ENCODE measurements at regions not wholly inside any gene's neighbourhood (a gene's known extent, or its start where the extent isn't known, plus 50 kb on each side); places are given as distances from the start of the nearest gene placed in this dataset.
"Not testable (repeated sequence)": the region's sequence is repeated elsewhere in the genome, so short reads cannot be mapped to it uniquely, and the experiment has no call there.

DNA sequence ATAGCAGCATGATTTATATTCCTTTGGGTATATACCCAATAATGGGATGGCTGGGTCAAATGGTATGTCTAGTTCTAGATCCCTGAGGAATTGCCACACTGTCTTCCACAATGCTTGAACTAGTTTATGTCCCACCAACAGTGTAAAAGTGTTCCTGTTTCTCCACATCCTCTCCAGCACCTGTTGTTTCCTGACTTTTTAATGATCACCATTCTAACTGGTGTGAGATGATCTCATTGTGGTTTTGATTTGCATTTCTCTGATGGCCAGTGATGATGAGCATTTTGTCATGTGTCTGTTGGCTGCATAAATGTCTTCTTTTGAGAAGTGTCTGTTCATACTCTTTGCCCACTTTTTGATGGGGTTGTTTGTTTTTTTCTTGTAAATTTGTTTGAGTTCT, 54.0 kb upstream of the GPR89A start:
- DNase-seq (ENCODE audit: insufficient read length, low spot score); FAIRE-seq: not testable (repeated sequence)

GRCh38 chr1:145545055-145545454, 62.7 kb upstream of the GPR89A start:
- no peak for FAIRE-seq
- DNase-seq (ENCODE audit: insufficient read length, low spot score), result no peak

DNA sequence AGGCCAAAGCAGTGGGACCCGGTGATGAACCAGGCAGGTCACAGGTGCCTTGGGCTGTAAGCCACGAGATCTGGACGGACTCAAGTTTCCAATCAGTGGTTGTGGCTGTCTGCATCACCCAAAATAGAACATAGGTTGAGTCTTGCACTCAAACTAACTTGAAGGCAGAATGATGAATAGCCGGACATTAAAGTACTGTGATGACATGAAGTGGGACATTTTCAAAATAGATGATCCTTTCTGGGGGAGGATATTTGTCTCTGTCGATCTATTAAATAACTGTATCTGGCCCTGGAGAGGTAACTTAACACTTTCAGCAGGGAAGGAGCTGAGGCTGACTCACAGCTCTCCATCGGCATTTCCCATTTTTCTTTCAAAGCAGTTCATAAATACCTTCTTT, 66.1 kb upstream of the GPR89A start:
- not testable (repeated sequence) for FAIRE-seq
- DNase-seq (ENCODE audit: insufficient read length, low spot score), result peak; percentile 0

GRCh38 chr1:145541246-145541645, 66.5 kb upstream of the GPR89A start:
- not testable (repeated sequence) for FAIRE-seq; DNase-seq (ENCODE audit: insufficient read length, low spot score)

- FAIRE-seq; DNase-seq (ENCODE audit: insufficient read length, low spot score): not testable (repeated sequence)
These were observed 69.5 kb upstream of the GPR89A start for GRCh38 chr1:145538118-145538882.

DNA sequence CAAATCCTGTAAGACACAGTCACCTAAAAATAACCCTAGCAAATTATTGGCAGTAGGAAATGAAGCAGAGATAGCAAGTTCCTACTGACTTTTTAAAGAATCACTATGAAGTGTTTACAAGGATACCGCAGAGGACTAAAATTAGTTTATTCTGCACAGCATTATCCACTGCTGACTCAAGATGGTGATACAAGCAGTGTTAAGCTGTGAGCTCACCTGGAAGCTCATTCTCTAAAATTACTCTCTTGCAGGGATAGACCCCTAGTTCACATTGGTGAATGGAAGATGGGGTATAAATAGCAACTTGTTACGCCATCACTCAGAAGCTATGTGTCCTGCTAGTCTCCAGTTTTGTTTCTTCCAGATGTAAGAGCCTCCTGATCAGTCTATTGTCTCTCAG, 70.8 kb upstream of the GPR89A start:
- not testable (repeated sequence) for FAIRE-seq; DNase-seq (ENCODE audit: insufficient read length, low spot score)

GRCh38 chr1:145535461-145535860, 72.3 kb upstream of the GPR89A start:
- FAIRE-seq, result not testable (repeated sequence)

GRCh38 chr1:145528068-145528564, 79.7 kb upstream of the GPR89A start:
- DNase-seq (ENCODE audit: insufficient read length, low spot score); FAIRE-seq: not testable (repeated sequence)

More at GRCh38 chr1:145535461-145535860, 72.3 kb upstream of the GPR89A start:
- not testable (repeated sequence) for DNase-seq (ENCODE audit: insufficient read length, low spot score)

- not testable (repeated sequence) for DNase-seq (ENCODE audit: insufficient read length, low spot score); FAIRE-seq
These were observed 87.6 kb upstream of the GPR89A start for GRCh38 chr1:145520159-145520558.

DNA sequence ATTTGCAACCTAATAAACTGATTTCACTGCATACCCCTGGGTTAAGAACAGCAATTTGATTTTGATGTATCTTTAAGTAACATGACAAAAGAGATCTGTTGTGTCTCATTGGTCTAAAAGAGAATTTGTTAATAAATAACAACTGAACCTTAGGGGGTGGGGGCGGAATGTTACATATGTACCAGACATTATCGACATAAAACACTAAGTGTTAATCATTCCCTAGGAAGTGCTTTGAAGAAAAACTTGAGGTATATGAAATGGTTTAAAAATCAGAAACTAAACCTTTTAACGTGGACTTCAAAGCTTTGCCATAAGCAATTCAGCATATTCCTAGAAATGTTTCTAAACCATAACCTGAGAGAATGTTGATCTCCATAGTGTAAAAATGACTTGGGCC, 88.5 kb upstream of the GPR89A start:
- FAIRE-seq, result not testable (repeated sequence)

DNA sequence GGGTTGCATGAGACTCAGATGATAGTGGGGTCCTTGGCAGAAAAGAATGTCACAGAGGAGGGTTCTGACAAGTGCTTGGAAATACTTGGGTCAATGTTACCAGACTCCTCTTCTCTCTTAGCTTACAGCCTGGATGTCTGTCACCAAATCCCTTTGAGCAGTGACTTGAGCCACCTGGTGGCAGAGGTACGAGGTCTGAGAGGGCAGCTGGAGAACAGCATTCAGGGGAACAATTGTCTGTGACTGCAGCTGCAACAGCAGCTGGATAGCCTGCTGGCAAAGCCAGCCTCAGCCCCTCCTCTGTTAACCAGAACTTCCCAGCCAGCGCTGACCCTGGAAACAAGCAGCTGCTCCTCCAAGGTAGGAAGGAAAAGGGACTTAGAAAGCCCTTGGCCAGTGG, 87.6 kb upstream of the NBPF20 start:
- not testable (repeated sequence) for FAIRE-seq

More for the DNA sequence above, 88.5 kb upstream of the GPR89A start:
- not testable (repeated sequence) for DNase-seq (ENCODE audit: insufficient read length, low spot score)

DNA sequence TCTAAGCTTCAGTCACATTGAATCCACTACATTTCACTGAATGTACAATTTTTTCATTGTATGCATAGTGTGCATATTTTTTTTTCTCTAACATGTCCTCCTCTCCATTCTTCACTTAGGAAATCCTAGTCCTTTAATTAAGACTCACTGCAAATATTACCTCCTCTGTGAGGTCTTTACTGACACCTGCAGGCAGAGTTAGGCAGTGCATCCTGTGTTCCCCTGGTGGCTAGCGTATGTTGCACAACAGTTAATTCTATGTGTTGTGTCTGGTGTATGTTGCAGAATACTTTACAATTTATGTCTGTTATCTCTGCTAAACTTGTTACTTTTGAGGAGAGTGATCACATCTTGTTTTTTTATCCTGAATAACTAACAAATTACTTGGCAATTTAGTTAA, 82.7 kb upstream of the NBPF20 start:
- not testable (repeated sequence) for FAIRE-seq; DNase-seq (ENCODE audit: insufficient read length, low spot score)

More for the DNA sequence above, 87.6 kb upstream of the NBPF20 start:
- not testable (repeated sequence) for DNase-seq (ENCODE audit: insufficient read length, low spot score)

GRCh38 chr1:145505663-145506647, 80.6 kb upstream of the NBPF20 start:
- DNase-seq (ENCODE audit: insufficient read length, low spot score); FAIRE-seq: not testable (repeated sequence)

DNA sequence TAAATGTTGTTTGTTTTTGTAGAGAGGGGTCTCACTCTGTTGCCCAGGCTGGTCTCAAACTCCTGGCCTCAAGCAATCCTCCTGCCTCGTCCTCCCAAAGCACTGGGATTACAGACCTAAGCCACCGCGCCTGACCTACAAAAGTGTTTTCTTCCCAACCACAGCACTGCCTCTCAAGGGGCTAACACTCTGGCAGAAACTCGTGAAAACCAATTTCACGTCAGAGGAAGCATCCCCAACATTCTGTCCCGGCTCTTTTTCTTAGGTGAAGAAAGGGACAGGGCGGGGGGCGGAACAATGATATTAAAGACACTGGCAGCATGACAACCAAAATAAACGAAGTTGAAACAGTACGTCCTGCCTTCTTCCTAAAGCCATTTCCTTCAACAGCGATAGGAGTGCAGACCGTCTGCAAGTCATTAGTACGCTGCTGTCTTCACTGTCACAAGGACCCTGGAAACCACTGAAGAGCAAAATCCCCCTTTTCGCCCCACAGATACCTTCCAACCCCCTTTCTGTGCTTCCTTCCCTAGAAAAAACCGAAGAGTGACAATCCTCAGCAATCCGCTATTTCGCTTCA, 79.5 kb upstream of the NBPF20 start:
- FAIRE-seq; DNase-seq (ENCODE audit: insufficient read length, low spot score): not testable (repeated sequence)

- not testable (repeated sequence) for DNase-seq (ENCODE audit: insufficient read length, low spot score); FAIRE-seq
These were observed 78.9 kb upstream of the NBPF20 start for GRCh38 chr1:145504310-145504709.

- FAIRE-seq; DNase-seq (ENCODE audit: insufficient read length, low spot score): not testable (repeated sequence)
These were observed 74.8 kb upstream of the NBPF20 start for GRCh38 chr1:145500251-145500650.

- FAIRE-seq, result not testable (repeated sequence)
These were observed 69.9 kb upstream of the NBPF20 start for GRCh38 chr1:145495077-145495871.

DNA sequence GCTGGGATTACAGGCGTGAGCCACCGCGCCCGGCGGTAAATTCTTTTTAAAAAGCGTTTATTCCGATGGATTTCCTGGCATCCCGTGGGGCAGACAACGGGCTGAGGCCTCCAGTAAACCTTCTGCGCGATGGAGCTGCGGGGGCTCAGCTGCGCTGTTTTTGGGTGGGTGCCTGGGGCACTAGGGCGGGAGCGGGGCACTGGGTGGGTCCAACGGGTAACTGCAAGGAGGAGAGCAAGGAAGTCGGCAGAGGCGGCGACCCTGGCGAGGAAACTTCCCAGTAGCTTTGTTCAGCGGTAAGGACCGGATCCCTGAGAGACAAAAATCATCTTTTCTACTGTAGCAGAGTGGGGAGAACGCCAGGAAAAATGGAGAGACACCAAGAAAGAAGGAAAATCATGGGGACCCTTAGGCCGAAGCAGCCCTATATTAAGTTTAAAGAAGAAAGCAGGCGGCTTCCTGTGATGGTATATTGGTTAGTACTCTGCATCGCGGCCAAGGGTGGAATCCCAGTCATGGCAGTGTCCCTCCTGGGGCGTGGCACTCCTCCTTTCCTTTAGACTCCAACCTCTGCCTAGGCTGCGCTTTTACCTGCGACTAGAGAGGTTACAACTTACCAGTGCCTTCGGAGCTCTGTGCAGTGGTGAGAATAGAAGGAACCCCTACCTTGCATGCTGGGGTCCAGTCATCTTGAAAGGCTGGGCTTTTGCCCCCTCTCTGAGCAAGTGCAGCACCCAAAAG, 63.0 kb upstream of the NBPF20 start:
- DNase-seq (ENCODE audit: insufficient read length, low spot score); FAIRE-seq: not testable (repeated sequence)

More at GRCh38 chr1:145495077-145495871, 69.9 kb upstream of the NBPF20 start:
- not testable (repeated sequence) for DNase-seq (ENCODE audit: insufficient read length, low spot score)

DNA sequence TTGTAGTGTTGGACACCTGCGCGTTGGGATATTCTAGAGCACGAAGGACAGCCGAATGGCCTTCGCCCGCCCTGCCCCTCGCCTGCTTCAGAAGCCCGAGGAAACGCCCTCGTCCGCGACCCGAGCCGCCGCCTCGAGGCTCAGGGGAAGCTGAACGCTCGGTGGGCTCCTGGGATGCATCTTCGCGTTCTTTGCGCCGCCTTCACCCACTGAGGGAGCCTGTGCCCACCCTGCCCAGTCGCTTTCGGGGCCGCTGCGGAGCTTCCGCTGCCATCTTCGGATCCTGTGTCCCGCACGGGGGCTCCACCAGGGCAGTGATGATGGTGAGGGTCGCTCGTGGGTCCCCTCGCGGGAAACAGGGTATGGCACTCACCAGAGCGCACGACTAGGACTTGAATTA, 61.8 kb upstream of the NBPF20 start:
- FAIRE-seq; DNase-seq (ENCODE audit: insufficient read length, low spot score): not testable (repeated sequence)

All from HTR-8/SVneo (cell line).